ENCODE measurements at regions not wholly inside any gene's neighbourhood (a gene's known extent, or its start where the extent isn't known, plus 50 kb on each side); places are given as distances from the start of the nearest gene placed in this dataset.
"Not testable (repeated sequence)": the region's sequence is repeated elsewhere in the genome, so short reads cannot be mapped to it uniquely, and the experiment has no call there.

DNA sequence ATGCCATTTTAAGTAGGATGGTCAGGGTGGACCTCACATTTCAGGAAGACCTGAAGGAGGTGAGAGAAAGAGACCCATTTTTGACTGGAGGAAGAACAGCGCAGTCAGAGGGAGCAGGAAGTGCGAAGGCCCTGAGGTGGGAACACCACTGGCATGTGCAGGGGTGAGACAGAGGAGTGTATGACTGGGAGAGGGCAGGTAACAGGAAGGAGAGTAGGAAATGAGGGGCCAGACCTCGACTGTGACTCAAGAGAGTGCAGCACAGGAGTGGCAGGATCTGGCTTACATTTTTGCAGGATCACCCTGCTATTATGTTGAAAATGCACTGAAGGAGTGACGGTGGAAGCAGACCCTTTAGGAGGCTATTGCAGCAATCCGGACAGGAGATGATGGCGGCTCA is 117.7 kb upstream of the CDYL start:
- DNase-seq (ENCODE audit: low spot score) (peak; percentile 16), ATAC-seq (no peak)

DNA sequence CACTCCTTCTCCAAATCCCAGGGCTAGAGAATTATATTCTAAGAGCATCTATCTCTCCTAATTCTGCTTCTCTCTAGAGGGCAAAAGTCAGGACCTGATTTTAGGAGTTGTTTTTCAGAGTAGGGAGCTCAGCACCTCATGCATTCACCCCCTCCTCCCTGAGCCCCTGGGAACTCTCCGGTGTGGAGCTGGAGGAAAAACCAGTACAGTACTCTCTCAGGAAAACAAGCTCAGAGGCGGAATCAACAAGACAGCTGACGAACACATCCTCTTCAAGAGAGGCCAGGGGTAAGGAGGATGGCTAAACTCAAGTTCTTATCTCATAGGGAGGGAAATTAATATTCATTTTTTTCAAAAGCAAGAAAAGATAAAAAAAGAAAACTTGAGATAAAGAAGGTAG is 120.1 kb upstream of the CDYL start:
- ATAC-seq = no peak
- no peak for DNase-seq (ENCODE audit: low spot score)

DNA sequence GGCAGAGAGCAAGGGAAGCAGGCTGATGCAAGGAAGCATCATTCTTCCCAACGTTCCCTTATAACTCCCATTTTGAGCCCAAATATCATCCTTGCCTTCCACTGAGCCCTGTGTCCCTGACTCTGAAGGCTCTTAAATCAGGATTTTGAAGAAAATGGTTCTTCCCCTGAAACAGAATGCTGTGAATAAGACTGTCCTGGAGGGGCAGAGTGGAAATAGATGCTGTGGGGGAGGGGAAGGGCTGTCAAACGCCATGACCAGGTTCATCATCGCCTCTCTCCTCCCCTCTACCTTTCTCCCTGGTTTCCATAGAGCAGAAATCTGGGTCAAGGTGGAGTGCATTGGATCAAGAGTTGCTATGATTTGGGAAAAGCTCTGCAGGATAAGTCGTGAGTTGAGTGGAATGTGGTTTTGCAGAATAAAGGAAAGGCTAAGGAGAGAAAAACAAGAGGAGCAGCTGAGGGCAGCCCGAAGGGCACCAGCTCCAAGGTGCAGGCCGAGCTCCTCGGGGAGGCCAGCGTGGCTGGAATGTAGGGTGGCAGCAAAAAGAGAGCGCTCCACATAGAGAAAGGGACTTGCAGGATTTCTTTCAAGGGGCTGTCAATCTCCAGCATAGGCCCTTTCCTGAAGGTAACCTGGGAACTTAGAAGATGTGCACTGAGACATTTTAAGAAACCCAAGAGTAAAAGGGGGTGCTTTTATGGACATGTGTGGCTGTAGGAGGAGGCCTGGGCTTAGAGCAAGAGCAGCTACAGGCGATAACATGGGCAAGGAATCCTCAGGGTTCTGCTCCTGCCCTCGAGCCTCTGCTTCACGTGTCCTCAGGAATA is 120.8 kb upstream of the CDYL start:
- ATAC-seq (no peak), DNase-seq (ENCODE audit: low spot score) (no peak)

DNA sequence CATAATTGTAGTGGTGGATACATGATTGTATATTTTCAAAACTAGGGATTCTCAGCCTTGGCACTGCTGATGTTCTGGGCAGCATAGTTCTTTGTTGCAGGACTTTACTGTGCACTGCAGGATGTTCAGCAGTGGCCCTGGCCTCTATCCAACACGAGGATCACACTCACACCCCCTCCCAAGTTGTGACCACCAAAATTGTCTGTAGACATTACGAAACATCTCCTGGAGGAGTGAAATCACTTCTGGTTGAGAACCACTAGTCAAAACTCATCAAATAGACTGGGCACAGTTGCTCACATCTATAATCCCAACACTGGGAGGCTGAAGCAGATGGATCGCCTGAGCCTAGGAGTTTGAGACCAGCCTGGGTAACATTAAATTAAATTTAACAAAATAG is 123.1 kb upstream of the CDYL start:
- ATAC-seq (no peak), DNase-seq (ENCODE audit: low spot score) (no peak)

DNA sequence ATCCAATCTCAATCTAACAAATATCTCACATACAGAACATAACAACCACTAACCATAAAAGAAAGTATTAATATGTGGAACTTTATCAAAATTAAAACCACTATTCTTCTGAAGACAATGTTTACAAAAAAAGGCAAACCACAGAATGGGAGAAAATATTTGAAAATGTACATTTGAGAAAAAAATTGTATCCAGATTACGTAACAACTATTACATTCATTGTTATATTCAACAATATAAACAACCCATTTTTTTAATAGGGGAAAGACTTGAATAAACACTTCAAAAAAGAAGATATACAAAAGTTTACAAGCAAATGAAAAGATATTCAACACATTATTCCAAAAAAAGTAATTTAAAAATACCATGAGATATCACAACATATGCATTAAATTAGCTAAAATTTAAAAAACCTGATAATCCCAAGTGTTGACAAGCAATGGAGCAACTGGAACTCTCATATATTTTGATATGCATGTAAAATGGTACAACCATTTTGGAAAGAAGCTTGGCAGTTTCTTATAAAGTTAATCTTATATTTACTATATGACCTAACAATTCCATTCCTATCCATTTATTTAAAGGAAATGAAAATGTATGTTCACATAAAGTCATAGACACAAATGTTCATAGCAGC is 124.3 kb upstream of the CDYL start:
- DNase-seq (ENCODE audit: low spot score) = no peak
- no peak for ATAC-seq

DNA sequence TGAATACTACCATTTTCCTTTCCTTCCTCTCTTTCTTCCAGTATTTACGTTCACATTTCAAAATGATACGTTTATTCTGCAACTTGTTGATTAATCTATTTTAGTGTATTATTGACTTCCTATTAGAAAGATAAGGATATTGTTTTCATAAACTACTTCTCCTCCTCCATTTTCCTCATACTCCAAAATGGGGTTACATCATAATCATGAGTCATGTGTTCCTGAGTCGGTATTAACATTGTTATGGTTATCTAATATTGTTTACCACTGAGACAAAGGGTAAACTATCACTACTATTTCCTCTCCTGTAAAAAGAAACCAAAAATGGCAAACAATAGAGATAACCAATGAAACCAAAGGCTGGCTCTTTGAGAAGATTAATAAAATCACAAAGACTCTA is 126.5 kb upstream of the CDYL start:
- ATAC-seq (no peak), DNase-seq (ENCODE audit: low spot score) (no peak)

DNA sequence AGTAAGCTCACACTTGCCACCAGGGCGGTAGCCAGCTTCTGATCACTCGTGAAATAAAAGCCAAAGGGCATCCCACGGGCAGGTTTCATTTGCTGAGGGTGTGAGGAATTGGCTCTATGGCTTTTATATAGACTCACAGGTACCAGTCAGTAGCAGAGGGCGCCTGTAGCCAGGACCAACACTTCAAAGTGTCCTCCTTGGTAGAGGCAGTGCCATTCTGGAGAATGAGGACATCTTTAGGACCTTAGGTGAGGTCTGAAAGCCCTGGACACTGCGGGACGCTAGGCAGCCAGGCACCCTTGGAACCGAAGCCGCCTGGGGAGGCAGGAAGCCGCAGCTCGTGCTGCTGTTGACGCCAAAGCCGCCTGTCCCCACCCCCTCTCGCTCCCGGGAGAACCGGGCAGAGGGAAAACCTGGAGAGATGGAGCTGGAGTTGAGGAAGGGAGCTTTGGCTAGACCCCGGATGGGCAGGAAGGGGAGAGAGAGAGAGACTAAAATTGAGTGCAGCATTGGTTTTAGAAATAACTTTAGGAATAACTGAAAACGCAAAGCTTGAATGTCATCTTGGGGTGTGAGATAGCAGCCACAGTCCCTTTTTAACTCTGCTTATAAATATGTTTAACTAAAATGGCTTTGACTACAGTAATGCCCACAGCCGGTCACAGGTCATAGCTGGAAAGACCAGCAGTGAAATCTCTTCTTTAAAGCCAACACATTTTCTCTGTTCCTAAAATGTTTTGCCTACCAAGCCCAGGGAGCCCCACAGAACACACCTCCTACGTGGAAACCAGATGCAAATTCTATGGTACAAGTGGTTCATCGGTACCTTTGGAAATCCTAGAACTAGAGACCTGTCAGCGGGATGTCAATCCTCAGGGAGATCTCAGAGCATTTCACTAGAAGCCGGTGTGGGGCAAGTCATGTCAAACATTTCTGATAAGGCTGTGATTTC is 128.5 kb upstream of the CDYL start:
- peak; percentile 78 for DNase-seq (ENCODE audit: low spot score)
- peak; percentile 98 for ATAC-seq

DNA sequence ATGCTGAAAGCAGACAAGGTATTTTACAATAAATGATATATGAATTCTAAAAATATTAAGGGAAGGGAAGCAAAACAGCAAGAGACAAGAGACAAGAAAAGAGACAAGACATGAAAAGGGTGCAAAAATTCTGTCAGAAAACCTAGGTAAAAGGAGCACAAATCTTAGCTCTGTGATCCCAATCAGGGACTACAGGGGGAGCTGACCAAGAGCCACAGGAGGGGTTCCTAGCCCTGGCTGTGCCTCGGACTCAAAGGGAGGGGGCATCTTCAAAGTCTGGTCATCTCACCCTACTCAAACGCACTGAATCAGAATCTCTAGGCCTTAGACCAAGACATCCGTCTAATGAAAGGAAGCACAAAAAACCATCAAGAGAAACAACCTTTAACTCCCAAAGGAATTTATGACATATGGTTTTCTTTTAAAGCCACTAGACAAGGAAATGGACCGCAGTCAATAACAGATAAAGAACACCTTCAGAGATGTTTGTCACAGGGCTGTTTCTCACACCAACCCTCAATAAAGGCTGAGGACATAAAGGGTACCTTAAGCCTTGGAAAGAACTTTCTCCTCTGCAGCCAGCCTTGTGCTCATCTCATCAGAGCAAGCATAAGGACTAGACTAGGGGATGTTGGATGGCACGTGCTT is 130.4 kb upstream of the CDYL start:
- DNase-seq (ENCODE audit: low spot score) (no peak), ATAC-seq (no peak)

DNA sequence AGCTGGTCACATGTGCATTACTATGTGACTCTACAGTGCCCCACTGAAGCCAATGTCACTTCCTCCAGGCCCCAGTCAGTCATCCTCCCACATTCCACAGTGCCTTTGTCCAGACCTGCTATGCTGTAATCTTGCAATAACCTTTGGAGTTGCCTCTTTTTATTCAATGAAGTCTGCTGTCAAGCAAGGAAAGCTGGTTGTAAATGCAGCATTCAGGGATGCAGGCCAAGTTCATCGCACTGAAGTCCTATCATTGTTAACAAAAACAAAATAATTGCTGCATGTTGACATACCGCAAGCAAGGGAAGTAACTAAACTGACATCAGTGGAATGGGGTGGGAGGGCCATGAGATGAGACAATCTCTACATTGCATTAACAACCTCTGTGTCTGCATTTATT is 131.2 kb upstream of the CDYL start:
- DNase-seq (ENCODE audit: low spot score) = no peak
- ATAC-seq = no peak

DNA sequence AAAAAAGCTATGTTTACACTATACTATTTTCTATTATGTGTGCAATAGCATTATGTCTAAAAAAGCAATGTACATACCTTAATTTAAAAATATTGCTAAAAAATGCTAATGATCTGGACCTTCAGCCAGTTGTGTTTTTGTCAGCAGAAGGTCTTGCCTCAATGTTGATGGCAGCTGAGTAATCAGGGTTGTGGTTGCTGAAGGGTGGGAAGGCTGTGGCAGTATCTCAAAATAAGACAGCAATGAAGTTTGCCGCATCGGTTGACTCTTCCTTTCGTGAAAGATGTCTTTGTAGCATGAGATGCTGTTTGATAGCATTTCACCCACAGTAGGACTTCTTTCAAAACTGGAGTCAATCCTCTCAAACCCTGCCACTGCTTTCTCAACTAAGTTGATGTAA is 134.7 kb upstream of the CDYL start:
- ATAC-seq (no peak), DNase-seq (ENCODE audit: low spot score) (no peak)

DNA sequence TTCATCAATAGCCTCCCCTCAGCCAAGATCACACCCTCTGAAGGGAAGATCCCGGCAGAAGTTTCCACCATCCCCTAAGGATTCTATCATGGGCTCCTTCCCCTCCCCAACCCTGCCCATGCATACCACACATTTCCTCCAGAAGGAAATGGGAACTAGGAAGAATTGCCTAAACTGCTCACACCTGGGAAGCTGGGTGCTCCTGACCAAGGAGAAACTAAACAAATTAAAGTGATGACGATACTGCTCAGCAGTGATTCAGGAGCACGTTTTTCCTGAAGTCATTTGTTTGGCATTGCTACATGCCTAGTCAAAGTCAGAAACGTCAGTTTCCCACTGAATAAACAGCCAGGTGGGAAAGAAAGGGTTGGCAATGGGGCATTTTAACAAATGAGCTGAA is 136.1 kb upstream of the CDYL start:
- no peak for ATAC-seq
- DNase-seq (ENCODE audit: low spot score) = no peak

DNA sequence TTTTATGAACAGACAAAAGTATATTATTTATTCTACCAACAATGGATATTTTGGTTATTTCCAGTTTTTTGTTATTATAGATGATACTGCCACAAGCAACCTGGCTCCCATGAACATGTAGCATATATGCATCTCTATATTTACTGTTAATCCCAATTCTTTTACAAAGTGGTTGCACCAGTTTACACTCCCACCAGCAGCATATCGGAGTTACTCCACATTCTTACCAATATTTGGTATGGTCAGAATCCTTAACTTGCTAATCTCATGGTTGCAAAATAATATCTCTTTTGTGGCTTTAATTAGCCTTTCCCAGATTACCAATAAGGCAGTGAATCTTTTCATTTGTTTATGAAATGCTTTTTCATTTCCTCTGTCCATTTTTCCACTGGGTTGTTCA is 137.6 kb upstream of the CDYL start:
- DNase-seq (ENCODE audit: low spot score) (no peak), ATAC-seq (no peak)

DNA sequence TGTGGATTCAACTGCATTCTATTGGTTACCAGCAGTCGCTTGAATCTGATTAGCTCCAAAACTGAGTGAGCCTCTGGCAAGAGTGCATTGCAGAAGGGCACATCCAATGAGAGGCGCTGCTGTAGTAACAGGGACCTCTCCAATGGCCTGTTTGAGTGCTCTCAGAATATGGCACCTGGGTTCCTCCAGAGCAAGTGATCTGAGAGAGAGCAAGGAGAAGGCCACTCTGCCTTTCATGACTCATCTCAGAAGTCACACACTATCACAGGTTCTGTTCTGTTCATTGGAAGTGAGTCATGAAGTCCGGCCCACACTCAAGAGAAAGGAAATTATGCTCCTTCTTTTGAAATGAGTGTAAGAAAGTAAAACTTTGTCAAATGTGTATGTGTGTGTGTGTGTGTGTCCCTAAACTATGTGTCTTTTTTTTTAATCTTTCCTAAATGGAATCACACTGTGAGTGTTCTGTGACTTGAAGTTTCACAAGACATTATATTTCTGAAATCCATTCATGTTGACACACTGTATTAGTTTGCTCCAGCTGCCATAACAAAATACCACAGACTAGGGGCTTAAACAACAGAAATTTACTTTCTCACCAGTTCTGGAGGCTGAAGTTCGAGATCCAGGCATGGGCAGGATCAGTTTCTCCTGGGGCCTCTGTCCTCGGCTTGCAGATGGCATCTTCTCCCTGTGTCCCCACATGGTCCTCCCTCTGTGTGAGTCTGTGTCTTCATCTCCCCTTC is 138.3 kb upstream of the CDYL start:
- ATAC-seq = no peak
- no peak for DNase-seq (ENCODE audit: low spot score)

DNA sequence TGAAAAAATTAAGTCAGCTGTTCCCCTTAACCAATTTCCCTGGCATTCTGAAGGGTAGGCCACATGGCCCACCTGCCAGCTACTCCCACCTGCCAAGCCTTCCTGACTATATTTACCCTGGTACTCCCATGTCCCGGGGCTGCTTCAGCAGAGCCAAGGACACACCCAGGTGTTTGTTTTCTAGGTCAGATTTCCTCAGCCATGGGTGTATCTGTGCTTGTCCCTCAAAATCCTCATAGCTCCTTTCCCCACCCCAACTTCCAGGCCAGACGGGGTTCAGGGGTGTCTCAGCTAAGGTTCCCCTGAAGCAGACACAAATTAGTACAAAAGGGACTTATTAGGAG is 139.4 kb upstream of the CDYL start:
- no peak for DNase-seq (ENCODE audit: low spot score)

DNA sequence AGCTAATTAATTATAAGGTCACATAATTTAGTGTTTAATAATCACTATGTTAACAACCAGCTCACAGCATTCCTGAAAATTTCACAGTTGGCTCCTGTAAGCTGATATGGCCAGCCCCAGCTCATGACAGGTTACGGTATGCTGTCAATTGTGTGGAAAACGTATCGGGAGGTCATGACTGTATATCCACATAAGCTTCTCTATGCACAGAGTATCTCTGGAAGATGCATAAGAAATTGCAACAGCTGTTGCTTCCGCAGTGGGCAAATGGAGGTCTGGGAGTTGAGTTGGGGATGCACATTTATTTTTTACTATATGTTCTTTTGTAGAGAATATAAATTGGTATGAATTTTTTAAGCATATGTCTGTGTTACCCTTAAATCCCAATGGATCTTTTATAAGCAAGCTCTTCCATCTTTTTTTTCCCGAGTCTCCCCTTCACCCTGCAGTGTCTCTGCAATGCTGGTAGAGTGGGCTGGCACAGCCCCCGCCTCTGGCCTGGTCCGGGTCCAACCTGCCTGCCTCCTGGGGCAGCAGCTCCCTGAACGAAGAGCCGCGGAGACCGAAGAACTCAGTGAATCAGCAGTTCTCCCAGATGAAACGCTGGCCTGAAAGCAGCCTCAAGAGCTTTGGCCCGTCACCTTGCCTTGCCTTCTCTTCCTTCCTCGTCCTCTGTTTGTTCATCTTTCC is 139.9 kb upstream of the CDYL start:
- DNase-seq (ENCODE audit: low spot score) = no peak
- no peak for ATAC-seq

More for the DNA sequence above, 139.4 kb upstream of the CDYL start:
- ATAC-seq = no peak

DNA sequence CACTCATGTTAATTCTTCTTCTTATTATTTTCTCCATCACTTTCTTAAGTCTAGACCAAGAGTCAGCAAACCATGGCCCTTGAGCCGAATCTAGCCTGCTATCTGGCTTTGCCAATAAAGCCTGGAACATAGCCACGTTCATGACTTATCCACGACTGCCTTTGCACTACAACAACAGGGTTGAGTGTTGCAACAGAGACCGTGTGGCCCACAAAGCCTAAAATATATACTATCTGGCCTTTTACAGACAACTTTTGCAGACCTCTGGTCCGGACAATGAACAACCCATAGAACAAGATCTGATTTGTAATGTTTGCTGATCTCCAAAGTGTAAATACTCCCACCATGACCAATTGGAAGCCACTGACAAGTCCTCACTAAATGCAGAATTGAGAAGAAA is 140.5 kb upstream of the CDYL start:
- no peak for ATAC-seq
- DNase-seq (ENCODE audit: low spot score) = no peak

DNA sequence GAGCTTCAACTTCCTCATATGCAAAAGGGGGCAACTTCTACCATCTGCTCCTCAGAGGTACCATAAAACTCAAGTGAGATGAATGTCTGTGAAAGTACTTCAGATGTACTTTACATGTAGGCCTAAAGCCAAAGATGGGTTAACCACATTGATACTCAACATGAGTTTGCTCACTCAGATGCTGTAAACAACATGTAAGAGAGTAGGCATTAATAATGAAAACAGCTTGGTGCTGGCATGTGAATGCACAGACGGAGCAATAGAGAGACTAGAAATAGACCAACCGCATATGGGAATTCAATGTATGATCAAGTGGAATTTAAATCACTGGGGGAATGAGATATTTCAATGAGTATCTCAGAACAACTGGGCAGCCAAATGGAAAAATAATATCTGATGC is 143.8 kb upstream of the CDYL start:
- ATAC-seq (no peak), DNase-seq (ENCODE audit: low spot score) (no peak)

DNA sequence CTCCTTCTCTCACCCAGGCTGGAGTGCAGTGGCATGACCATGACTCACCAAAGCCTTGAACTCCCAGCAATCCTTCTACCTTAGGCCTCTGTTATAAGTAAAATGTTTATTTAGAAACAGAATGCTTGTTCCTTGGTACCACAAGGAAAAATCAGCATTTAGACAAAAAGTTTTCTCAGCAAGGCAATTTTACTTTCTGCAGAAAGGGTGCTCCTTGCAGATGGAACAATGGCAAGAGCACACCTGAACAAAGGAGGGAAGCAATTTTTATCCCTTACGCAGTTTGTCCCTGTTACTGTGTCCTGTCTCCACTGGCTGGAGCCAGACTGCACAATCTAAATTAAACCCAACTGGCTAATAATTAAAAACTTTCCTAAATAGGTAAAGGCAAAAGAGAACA is 146.4 kb upstream of the CDYL start:
- not testable (repeated sequence) for ATAC-seq; DNase-seq (ENCODE audit: low spot score)

DNA sequence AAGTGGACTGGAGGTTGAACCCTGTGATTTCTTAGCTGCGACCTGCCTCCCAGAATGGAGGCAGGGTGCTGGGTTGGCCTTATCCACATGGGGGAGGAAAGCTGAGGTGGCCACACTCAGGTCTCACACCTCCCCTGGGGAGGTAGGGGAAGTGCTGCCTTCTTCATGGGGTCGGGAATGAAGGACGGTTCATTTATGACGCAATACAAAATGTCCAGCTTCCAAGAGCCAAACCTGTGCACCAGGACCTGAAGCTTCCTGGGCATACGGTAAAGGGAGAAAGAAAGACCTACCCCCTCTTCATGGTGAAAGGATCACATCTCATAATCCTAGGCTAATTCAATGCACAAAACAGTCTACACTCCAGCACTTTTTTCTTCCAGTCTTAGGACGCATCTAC is 150.6 kb upstream of the CDYL start:
- no peak for ATAC-seq

DNA sequence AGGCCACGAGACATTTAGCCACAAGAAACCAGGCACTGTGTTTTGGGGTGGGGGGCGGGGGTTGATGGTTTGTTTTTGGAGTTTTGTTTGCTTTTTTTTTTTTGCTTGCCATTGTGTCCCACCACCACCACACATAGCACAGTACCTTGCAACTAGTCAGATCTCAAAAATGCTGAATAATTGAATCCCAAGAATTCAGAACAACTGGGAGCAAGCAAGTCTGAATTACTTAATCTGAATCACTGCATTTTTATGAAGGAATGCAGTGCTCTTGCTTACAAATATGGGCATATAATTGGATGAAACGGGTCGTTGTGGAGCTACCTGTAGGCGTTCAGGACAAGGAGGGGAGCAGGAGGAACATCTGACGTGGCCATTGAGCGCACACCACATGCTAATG is 151.5 kb upstream of the CDYL start:
- DNase-seq (ENCODE audit: low spot score) = no peak
- no peak for ATAC-seq

More for the DNA sequence above, 150.6 kb upstream of the CDYL start:
- no peak for DNase-seq (ENCODE audit: low spot score)
